Fibroblast of skin of scalp (primary cell): ENCODE measurements at regions not wholly inside any gene's neighbourhood (a gene's known extent, or its start where the extent isn't known, plus 50 kb on each side); places are given as distances from the start of the nearest gene placed in this dataset.
A peak's percentile ranks its signal among the peaks of the same experiment; 100 is the strongest.
"Not testable (repeated sequence)": the region's sequence is repeated elsewhere in the genome, so short reads cannot be mapped to it uniquely, and the experiment has no call there.

Experiments
- DNase-seq: peaks from one replicate; pipeline ENCODE4 v3.0.0-alpha.2; 2013

GRCh38 chr12:58668233-58668632 lies 252.1 kb downstream of the LRIG3 start:
- no peak for DNase-seq

GRCh38 chr12:58668871-58669270 lies 251.4 kb downstream of the LRIG3 start:
- DNase-seq, result peak; percentile 84

DNA sequence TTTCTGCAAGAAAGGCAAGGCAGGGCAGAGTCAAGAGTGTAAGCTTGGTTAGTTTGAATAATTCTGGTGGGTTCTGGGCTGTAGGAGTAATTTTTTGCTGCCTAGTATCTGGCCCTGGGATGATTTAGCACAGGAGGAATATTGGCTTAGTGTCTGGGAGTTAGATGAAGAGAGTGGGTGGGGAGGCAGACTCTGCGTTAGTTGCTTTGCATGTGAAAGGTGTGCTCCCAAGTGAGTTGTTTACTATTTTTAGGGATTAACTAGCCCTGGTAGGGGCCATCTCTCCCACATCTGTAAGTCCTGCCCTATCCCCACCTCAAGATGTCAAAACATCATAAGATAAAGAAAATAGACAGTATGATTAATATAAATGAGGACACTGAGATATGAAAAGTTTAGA lies 249.7 kb downstream of the LRIG3 start:
- no peak for DNase-seq

GRCh38 chr12:58671196-58671595 lies 249.1 kb downstream of the LRIG3 start:
- no peak for DNase-seq

GRCh38 chr12:58673021-58673420 lies 247.3 kb downstream of the LRIG3 start:
- no peak for DNase-seq

- DNase-seq, result not testable (repeated sequence)
Observed at GRCh38 chr12:58677833-58678232, 242.5 kb downstream of the LRIG3 start.

GRCh38 chr12:58678753-58679152 lies 241.6 kb downstream of the LRIG3 start:
- no peak for DNase-seq

- no peak for DNase-seq
Observed at GRCh38 chr12:58681730-58682129, 238.6 kb downstream of the LRIG3 start.

DNA sequence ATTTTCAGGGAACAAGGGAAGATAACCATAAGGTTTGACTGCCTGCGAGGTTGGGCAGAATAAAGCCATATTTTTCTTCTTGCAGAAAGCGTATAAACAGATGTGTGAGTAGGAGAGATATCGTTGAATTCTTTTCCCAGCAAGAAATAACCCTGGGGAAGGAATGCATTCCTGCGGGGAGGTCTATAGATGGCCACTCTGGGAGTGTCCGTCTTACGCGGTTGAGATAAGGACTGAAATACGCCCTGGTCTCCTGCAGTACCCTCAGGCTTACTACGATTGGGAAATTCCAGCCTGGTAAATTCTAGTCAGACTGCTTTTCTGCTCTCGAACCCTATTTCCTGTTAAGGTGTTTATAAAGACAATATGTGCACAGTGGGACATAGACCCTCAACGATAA lies 225.0 kb downstream of the LRIG3 start:
- peak; percentile 21 for DNase-seq

- no peak for DNase-seq
Observed at GRCh38 chr12:58701536-58701935, 218.8 kb downstream of the LRIG3 start.

GRCh38 chr12:58703866-58704265 lies 216.4 kb downstream of the LRIG3 start:
- peak; percentile 85 for DNase-seq

DNA sequence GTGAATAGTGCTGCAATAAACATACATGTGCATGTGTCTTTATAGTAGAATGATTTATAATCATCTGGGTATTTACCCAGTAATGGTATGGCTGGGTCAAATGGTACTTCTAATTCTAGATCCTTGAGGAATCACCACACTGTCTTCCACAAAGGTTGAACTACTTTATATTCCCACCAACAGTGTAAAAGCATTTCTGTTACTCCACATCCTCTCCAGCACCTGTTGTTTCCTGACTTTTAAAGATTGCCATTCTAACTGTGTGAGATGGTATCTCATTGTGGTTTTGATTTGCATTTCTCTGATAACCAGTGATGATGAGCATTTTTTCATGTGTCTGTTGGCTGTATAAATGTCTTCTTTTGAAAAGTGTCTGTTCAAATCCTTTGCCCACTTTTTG lies 215.5 kb downstream of the LRIG3 start:
- not testable (repeated sequence) for DNase-seq

DNA sequence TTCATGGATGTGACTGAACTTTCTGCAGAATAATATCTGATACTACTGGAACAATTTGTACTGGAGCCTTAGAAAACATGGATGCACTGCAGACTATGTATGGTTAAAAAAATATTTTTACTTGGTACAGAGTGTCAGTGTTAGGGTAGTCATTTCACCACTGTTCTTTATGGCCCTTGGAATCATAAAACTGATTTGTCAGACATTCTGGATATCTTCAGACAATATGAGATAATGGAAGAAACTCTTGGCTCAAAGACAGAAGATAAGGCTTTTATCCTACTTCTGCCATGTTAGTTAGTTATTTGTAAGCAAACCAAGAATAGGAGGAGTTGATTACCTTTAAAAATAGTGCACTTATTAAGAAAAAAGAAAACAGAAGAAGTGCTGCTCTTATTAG lies 209.4 kb downstream of the LRIG3 start:
- no peak for DNase-seq

GRCh38 chr12:58711974-58712373 lies 208.3 kb downstream of the LRIG3 start:
- peak; percentile 86 for DNase-seq

DNA sequence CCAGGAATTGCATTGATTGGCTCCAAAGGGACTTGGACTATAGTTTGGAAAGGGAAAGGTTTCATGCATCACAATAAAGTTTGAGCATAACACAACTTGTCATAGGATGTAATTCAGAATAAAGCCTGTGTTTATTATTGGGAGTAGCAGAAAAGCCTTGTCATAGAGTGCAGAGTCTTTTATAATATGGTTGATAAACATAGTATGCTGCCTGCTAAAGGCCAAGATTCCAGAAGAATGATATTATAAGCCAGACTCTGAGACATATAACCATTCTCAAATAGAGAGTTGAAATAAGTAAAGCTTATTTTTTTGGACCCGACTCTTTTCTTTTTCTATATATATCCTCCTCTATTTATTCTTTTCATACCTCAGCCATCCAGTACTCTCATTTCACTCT lies 207.3 kb downstream of the LRIG3 start:
- no peak for DNase-seq

DNA sequence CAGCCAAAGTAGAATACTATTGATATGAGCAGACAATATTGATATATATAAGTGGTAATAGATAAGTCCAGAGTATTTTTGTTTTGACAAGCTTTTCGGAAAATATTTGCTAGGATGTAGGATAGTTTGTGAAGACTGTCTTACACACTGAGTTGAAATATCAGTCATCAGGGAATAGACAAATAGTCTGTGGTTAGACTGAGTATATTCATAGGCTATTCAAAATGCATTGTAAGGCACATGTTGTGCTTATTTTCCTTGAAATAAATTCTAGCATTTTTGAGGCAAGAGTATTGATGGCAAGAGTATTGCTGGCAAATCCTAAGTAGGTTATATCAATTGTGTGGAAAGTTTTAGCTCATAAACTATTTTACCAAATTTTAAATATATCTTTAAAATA lies 201.1 kb downstream of the LRIG3 start:
- peak; percentile 54 for DNase-seq

GRCh38 chr12:58720421-58720820 lies 199.9 kb downstream of the LRIG3 start:
- DNase-seq, result peak; percentile 70

GRCh38 chr12:58725400-58726105 lies 194.8 kb downstream of the LRIG3 start:
- no peak for DNase-seq

DNA sequence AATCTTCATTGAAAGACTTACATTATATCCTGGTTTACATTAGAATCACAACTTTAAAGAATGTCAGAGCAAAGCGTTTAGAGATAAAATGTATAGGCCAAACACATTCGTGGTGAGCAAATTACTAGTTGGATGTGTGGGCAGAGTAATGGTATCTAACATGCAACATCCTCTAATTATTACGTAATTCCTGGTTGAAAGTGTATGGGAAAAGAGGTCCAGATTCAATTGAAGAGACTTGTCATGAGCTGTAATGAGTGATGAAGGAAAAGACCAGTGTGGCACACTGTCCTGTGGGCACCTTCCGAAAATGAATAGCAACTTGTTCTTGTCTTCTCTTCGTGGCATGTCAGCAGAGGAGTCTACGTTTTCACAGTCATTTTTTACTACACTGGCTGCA lies 192.8 kb downstream of the LRIG3 start:
- DNase-seq, result peak; percentile 68

DNA sequence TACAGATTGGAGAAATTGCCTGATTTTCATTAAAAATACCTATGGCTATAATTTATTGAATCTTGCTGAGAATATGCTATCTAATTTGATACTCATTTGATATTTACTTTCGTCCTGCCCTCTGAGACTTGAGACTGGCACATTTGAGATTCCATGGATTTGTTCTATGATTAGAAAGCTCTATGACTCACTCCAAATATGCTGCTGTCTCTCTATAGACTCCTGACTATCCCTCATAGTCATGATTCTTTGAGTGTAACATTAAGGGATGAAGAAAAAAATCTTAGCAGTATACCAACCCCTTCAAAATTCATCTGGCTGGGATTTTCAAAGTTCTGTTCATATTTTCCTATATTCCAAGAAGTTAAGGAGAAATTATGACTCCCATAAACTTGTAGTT lies 191.9 kb downstream of the LRIG3 start:
- peak; percentile 74 for DNase-seq

DNA sequence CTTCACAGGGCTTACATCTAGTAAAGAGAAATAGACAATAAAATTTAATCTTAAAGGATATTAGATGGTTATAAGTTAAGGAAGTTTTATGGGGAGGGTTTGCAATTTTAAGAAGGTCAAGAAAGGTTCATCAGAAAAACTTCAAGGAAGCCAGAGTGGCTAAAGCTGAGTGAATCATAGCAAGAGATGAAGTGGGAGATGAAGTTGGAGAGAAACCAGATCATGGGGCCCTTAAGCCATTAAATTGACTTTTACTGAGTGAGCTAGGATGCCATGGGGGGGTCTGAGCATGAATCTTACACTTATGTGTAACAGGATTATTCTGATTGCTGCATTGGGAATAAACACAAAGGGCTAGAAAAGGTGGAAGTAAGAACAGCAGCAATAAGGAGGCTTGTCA lies 189.2 kb downstream of the LRIG3 start:
- DNase-seq, result no peak

DNA sequence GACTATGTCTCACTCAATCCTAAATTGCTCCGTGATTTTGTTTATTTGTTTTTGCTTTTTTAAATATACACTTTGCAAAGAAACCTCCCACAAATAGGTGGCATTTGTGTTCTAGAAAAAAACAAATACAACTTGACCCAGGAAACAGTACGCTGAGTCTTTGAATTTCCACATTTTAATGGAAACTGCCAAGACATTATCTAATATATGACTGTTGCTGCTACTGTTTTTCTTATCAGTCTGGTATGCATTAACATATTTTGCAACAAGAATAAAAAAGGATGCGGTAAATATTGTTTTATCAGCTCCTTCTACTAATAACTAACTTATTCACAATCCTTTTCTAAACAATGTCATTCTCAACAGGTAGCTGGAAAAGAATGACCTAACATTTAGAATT lies 187.4 kb downstream of the LRIG3 start:
- DNase-seq, result no peak

GRCh38 chr12:58741226-58741625 lies 179.1 kb downstream of the LRIG3 start:
- DNase-seq, result peak; percentile 37

DNA sequence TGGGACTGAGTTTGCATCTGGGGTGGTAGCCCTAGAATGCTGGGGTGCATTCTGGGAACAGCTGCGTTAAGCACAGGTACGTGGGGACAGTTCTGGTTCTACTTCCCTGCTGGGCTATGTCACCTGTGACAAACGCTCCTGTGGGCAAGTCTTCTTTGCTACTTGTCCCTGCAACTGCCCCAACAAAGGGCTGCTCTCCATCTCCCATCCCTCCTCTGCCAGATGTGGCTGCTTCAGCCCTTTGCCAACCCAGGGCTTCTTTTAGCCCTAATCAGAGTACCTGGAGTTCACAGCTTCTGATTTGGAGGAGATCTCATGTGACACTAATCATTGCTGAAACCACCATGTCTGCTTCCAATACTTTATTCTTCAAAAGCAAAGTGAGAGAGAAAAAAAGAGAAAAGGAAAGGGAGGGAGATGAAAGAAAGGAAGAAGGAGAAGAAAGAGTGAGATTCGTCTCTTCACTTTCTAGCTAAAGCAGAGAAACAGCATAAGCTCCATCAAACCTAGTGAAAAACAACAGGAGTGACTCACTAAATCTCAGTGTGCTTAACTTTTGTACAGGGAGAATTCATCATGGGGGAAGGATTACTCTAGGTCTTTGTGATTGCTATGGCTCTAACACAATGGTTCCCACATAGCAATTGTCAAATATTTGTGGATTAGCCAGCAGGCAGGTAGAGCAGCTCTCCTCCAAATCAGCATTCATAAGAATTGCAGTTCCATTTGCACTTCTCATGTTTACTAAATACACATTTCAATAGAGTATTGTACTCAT lies 174.8 kb downstream of the LRIG3 start:
- DNase-seq, result no peak
